ENCODE measurements at regions not wholly inside any gene's neighbourhood (a gene's known extent, or its start where the extent isn't known, plus 50 kb on each side); places are given as distances from the start of the nearest gene placed in this dataset.

GRCh38 chr10:8301831-8302230, 247.3 kb downstream of the GATA3 start:
- Histone ChIP-seq H3K36me3 (ENCODE audit: control insufficient read depth, insufficient read depth, low read length) (no peaks in the 10 kb centered on the region), H3K27me3 (ENCODE audit: control insufficient read depth, insufficient read depth, low read length) (no peaks in the 10 kb centered on the region), H3K4me3 (ENCODE audit: low read length) (no peak overlapping the region), H3K27ac (ENCODE audit: low read length) (no peak overlapping the region), H3K9me3 (ENCODE audit: control insufficient read depth, insufficient read depth, low read length) (no peaks in the 10 kb centered on the region), H3K4me1 (ENCODE audit: control insufficient read depth, insufficient read depth, low read length) (peaks cover 1% of the 10 kb centered on the region; the same call in 1 of the 2 replicates)
- no peak for DNase-seq (ENCODE audit: low read depth, low spot score)
- no CpG with 5 or more reads among the region's 4 CpGs for WGBS (ENCODE audit: insufficient coverage, insufficient read length)

GRCh38 chr10:8302565-8302964, 248.1 kb downstream of the GATA3 start:
- no CpG with 5 or more reads among the region's 6 CpGs for WGBS (ENCODE audit: insufficient coverage, insufficient read length)
- H3K27me3 ChIP-seq (ENCODE audit: control insufficient read depth, insufficient read depth, low read length) = no peaks in the 10 kb centered on the region
- no peaks in the 10 kb centered on the region for H3K36me3 ChIP-seq (ENCODE audit: control insufficient read depth, insufficient read depth, low read length)
- no peak for DNase-seq (ENCODE audit: low read depth, low spot score)
- no peaks in the 10 kb centered on the region for H3K9me3 ChIP-seq (ENCODE audit: control insufficient read depth, insufficient read depth, low read length)
- no peak overlapping the region for H3K4me3 ChIP-seq (ENCODE audit: low read length)
- no peak overlapping the region for H3K27ac ChIP-seq (ENCODE audit: low read length)
- H3K4me1 ChIP-seq (ENCODE audit: control insufficient read depth, insufficient read depth, low read length) = peaks cover 1% of the 10 kb centered on the region; the same call in 1 of the 2 replicates

GRCh38 chr10:8304861-8305260, 250.4 kb downstream of the GATA3 start:
- H3K9me3 ChIP-seq (ENCODE audit: control insufficient read depth, insufficient read depth, low read length) = no peaks in the 10 kb centered on the region
- H3K4me1 ChIP-seq (ENCODE audit: control insufficient read depth, insufficient read depth, low read length) = peaks cover 1% of the 10 kb centered on the region; the same call in 1 of the 2 replicates
- no peaks in the 10 kb centered on the region for H3K27me3 ChIP-seq (ENCODE audit: control insufficient read depth, insufficient read depth, low read length)
- H3K27ac ChIP-seq (ENCODE audit: low read length) = no peak overlapping the region
- DNase-seq (ENCODE audit: low read depth, low spot score) = no peak
- H3K36me3 ChIP-seq (ENCODE audit: control insufficient read depth, insufficient read depth, low read length) = no peaks in the 10 kb centered on the region
- WGBS (ENCODE audit: insufficient coverage, insufficient read length) = no CpG with 5 or more reads among the region's 10 CpGs
- no peak overlapping the region for H3K4me3 ChIP-seq (ENCODE audit: low read length)

- Histone ChIP-seq H3K36me3 (ENCODE audit: control insufficient read depth, insufficient read depth, low read length) (no peaks in the 10 kb centered on the region), H3K4me3 (ENCODE audit: low read length) (no peak overlapping the region), H3K9me3 (ENCODE audit: control insufficient read depth, insufficient read depth, low read length) (no peaks in the 10 kb centered on the region), H3K27me3 (ENCODE audit: control insufficient read depth, insufficient read depth, low read length) (no peaks in the 10 kb centered on the region), H3K4me1 (ENCODE audit: control insufficient read depth, insufficient read depth, low read length) (peaks cover 1% of the 10 kb centered on the region; the same call in 1 of the 2 replicates), H3K27ac (ENCODE audit: low read length) (no peak overlapping the region)
- no CpG with 5 or more reads among the region's 9 CpGs for WGBS (ENCODE audit: insufficient coverage, insufficient read length)
- no peak for DNase-seq (ENCODE audit: low read depth, low spot score)
Measured at GRCh38 chr10:8305876-8306652, 251.6 kb downstream of the GATA3 start.

DNA sequence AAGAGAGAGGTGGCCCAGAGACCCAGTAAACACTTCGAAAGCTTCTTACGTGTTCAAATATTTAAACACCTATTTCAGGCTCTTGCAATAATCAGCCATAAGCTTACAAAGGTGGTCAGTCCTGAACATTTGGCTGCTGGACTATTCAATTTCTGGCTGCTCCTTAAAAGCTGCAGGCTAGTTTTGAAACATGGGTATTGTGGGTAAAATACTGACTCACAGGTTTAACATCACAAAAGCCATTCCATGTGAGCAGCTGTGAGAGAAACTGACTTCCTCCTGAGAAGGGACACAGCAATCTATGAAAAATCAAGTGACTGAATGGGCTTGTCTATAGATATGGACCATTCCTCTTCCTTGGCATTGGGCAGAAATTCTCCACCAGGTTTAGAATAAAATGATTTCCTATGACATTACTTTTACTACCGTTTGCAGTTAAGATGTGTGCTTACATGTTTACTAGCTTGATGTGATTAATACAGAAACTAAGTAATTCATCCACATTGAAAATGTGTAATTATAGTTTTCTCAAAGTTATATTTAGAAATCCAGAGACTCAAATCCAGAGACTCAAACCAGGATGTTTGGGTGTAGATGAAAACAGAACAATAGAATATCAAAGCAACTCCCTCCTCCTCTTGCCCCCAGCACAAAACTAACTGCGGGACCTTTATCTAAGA, 252.3 kb downstream of the GATA3 start:
- H3K4me1 ChIP-seq (ENCODE audit: control insufficient read depth, insufficient read depth, low read length) = peaks cover 1% of the 10 kb centered on the region; the same call in 1 of the 2 replicates
- no peaks in the 10 kb centered on the region for H3K27me3 ChIP-seq (ENCODE audit: control insufficient read depth, insufficient read depth, low read length)
- no peaks in the 10 kb centered on the region for H3K9me3 ChIP-seq (ENCODE audit: control insufficient read depth, insufficient read depth, low read length)
- H3K27ac ChIP-seq (ENCODE audit: low read length) = no peak overlapping the region
- H3K4me3 ChIP-seq (ENCODE audit: low read length) = no peak overlapping the region
- no peak for DNase-seq (ENCODE audit: low read depth, low spot score)
- H3K36me3 ChIP-seq (ENCODE audit: control insufficient read depth, insufficient read depth, low read length) = no peaks in the 10 kb centered on the region
- no CpG with 5 or more reads among the region's 4 CpGs for WGBS (ENCODE audit: insufficient coverage, insufficient read length)

DNA sequence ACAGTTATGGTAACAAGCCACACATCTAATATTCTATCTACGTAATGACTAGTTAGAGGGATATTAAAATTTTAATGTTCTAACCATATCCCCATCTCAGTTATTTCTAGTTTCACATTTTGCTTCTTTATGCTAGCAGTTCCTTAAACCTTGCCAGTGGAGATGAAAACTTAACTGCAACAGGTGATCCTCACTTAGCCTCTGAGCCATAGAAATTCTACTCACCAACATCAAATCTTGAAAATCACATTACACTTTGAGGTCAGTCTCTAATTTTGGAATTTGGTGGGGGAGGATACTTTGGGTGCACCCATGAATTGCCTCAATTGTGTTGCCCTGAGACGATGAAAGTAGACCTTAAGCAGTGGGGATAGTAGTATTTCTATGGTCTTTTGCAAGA, 256.4 kb downstream of the GATA3 start:
- no peak for DNase-seq (ENCODE audit: low read depth, low spot score)
- H3K4me3 ChIP-seq (ENCODE audit: low read length) = no peak overlapping the region
- H3K27me3 ChIP-seq (ENCODE audit: control insufficient read depth, insufficient read depth, low read length) = no peaks in the 10 kb centered on the region
- no CpG with 5 or more reads among the region's 2 CpGs for WGBS (ENCODE audit: insufficient coverage, insufficient read length)
- H3K36me3 ChIP-seq (ENCODE audit: control insufficient read depth, insufficient read depth, low read length) = no peaks in the 10 kb centered on the region
- no peaks in the 10 kb centered on the region for H3K9me3 ChIP-seq (ENCODE audit: control insufficient read depth, insufficient read depth, low read length)
- no peak overlapping the region for H3K27ac ChIP-seq (ENCODE audit: low read length)
- H3K4me1 ChIP-seq (ENCODE audit: control insufficient read depth, insufficient read depth, low read length) = peaks cover 1% of the 10 kb centered on the region; the same call in 1 of the 2 replicates

DNA sequence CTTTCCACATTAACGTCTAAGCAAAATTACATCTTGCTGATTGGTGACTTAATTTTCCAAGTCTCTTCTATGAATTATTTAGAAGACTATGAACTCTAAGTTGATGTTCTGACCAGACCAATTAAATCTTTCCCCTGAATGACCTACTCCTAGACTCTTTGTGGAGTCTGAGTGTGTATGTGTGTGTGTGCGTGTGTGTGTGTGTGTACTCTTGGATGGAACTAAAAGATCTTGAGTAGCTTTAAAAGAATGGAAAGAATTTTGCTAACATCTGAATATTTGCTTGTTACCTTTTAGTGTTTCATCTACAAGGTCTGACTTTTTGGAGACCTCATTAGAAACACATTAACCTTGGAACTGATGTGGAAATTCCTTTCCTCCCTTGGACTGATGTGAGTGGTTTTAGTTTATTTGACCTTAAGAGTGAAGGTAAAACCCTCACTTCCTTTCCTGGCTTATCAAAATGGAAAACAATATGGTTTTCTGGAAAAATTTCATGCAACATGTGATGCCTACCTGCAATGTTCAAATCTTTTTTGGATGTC, 257.1 kb downstream of the GATA3 start:
- Histone ChIP-seq H3K27me3 (ENCODE audit: control insufficient read depth, insufficient read depth, low read length) (no peaks in the 10 kb centered on the region), H3K27ac (ENCODE audit: low read length) (no peak overlapping the region), H3K4me3 (ENCODE audit: low read length) (no peak overlapping the region), H3K4me1 (ENCODE audit: control insufficient read depth, insufficient read depth, low read length) (no peaks in the 10 kb centered on the region), H3K9me3 (ENCODE audit: control insufficient read depth, insufficient read depth, low read length) (no peaks in the 10 kb centered on the region), H3K36me3 (ENCODE audit: control insufficient read depth, insufficient read depth, low read length) (no peaks in the 10 kb centered on the region)
- no CpG with 5 or more reads among the region's 2 CpGs for WGBS (ENCODE audit: insufficient coverage, insufficient read length)
- no peak for DNase-seq (ENCODE audit: low read depth, low spot score)

- no peaks in the 10 kb centered on the region for H3K36me3 ChIP-seq (ENCODE audit: control insufficient read depth, insufficient read depth, low read length)
- no peaks in the 10 kb centered on the region for H3K4me1 ChIP-seq (ENCODE audit: control insufficient read depth, insufficient read depth, low read length)
- no peak for DNase-seq (ENCODE audit: low read depth, low spot score)
- no peaks in the 10 kb centered on the region for H3K27me3 ChIP-seq (ENCODE audit: control insufficient read depth, insufficient read depth, low read length)
- H3K4me3 ChIP-seq (ENCODE audit: low read length) = no peak overlapping the region
- H3K27ac ChIP-seq (ENCODE audit: low read length) = no peak overlapping the region
- no peaks in the 10 kb centered on the region for H3K9me3 ChIP-seq (ENCODE audit: control insufficient read depth, insufficient read depth, low read length)
- no CpG with 5 or more reads among the region's 3 CpGs for WGBS (ENCODE audit: insufficient coverage, insufficient read length)
Measured at GRCh38 chr10:8312079-8312478, 257.6 kb downstream of the GATA3 start.

DNA sequence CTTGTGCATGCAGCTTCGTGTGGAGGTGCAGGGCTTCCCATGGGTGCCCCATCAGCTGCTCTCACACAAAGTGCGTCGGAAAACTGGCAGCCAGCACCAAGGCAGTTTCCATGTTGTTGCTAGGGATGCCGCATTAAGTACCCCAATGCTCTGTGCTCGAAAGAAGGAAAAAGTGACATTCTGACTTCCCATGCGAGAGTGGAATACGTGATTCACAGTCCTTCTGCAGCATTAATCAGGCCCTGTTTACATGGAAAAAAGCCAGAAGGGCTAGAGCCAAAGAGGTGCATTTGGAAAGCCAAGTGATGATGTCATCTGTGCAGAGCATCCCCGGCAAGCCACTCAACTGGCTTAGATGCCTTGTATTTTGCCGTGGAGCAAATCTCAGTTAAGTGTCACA, 258.3 kb downstream of the GATA3 start:
- no peak overlapping the region for H3K27ac ChIP-seq (ENCODE audit: low read length)
- no CpG with 5 or more reads among the region's 9 CpGs for WGBS (ENCODE audit: insufficient coverage, insufficient read length)
- H3K27me3 ChIP-seq (ENCODE audit: control insufficient read depth, insufficient read depth, low read length) = no peaks in the 10 kb centered on the region

GRCh38 chr10:8314486-8314885, 260.0 kb downstream of the GATA3 start:
- Histone ChIP-seq H3K36me3 (ENCODE audit: control insufficient read depth, insufficient read depth, low read length) (no peaks in the 10 kb centered on the region), H3K4me3 (ENCODE audit: low read length) (no peak overlapping the region), H3K9me3 (ENCODE audit: control insufficient read depth, insufficient read depth, low read length) (no peaks in the 10 kb centered on the region), H3K27ac (ENCODE audit: low read length) (no peak overlapping the region), H3K27me3 (ENCODE audit: control insufficient read depth, insufficient read depth, low read length) (no peaks in the 10 kb centered on the region), H3K4me1 (ENCODE audit: control insufficient read depth, insufficient read depth, low read length) (no peaks in the 10 kb centered on the region)
- no peak for DNase-seq (ENCODE audit: low read depth, low spot score)
- WGBS (ENCODE audit: insufficient coverage, insufficient read length) = no CpG with 5 or more reads among the region's 5 CpGs

More for the DNA sequence above, 258.3 kb downstream of the GATA3 start:
- H3K4me3 ChIP-seq (ENCODE audit: low read length) = no peak overlapping the region
- H3K36me3 ChIP-seq (ENCODE audit: control insufficient read depth, insufficient read depth, low read length) = no peaks in the 10 kb centered on the region
- DNase-seq (ENCODE audit: low read depth, low spot score) = no peak
- no peaks in the 10 kb centered on the region for H3K4me1 ChIP-seq (ENCODE audit: control insufficient read depth, insufficient read depth, low read length)
- no peaks in the 10 kb centered on the region for H3K9me3 ChIP-seq (ENCODE audit: control insufficient read depth, insufficient read depth, low read length)

Data from iPS DF 6.9 (cell line).